ENCODE measurements at regions not wholly inside any gene's neighbourhood (a gene's known extent, or its start where the extent isn't known, plus 50 kb on each side); places are given as distances from the start of the nearest gene placed in this dataset.

GRCh38 chr1:47551971-47552528 lies 114.2 kb downstream of the FOXD2 start:
- no peaks in the 10 kb centered on the region for H3K9me3 ChIP-seq (ENCODE audit: control insufficient read depth in 1 of 2, low read length in 2 of 2)
- H3K36me3 ChIP-seq (ENCODE audit: control insufficient read depth in 1 of 2, insufficient read depth in 2 of 2, low read length in 2 of 2), result no peaks in the 10 kb centered on the region
- peaks cover 22 to 34% of the 10 kb centered on the region in 2 donors for H3K4me1 ChIP-seq (ENCODE audit: control insufficient read depth in 1 of 2, insufficient read depth in 2 of 2, low read length in 2 of 2)
- H3K4me3 ChIP-seq (ENCODE audit: low read depth in 1 of 2, low read length in 2 of 2), result no peak overlapping the region
- H3K27me3 ChIP-seq (ENCODE audit: control insufficient read depth in 1 of 2, insufficient read depth in 2 of 2, low read length in 2 of 2), result peaks cover 0 to 5% of the 10 kb centered on the region in 2 donors
- no peak overlapping the region for H3K9ac ChIP-seq (ENCODE audit: low read depth in 1 of 2, low read length in 2 of 2)
- H3K27ac ChIP-seq (ENCODE audit: low read depth, low read length), result no peak overlapping the region

GRCh38 chr1:47554082-47554481 lies 116.2 kb downstream of the FOXD2 start:
- peaks cover 28 to 38% of the 10 kb centered on the region in 2 donors for H3K4me1 ChIP-seq (ENCODE audit: control insufficient read depth in 1 of 2, insufficient read depth in 2 of 2, low read length in 2 of 2)
- H3K4me3 ChIP-seq (ENCODE audit: low read depth in 1 of 2, low read length in 2 of 2), result no peak overlapping the region
- H3K27me3 ChIP-seq (ENCODE audit: control insufficient read depth in 1 of 2, insufficient read depth in 2 of 2, low read length in 2 of 2), result peaks cover 0 to 5% of the 10 kb centered on the region in 2 donors
- no peaks in the 10 kb centered on the region for H3K9me3 ChIP-seq (ENCODE audit: control insufficient read depth in 1 of 2, low read length in 2 of 2)
- no peak overlapping the region for H3K27ac ChIP-seq (ENCODE audit: low read depth, low read length)
- H3K9ac ChIP-seq (ENCODE audit: low read depth in 1 of 2, low read length in 2 of 2), result no peak overlapping the region
- H3K36me3 ChIP-seq (ENCODE audit: control insufficient read depth in 1 of 2, insufficient read depth in 2 of 2, low read length in 2 of 2), result no peaks in the 10 kb centered on the region

- H3K4me1 ChIP-seq (ENCODE audit: control insufficient read depth in 1 of 2, insufficient read depth in 2 of 2, low read length in 2 of 2), result peaks cover 32 to 45% of the 10 kb centered on the region in 2 donors
- no peak overlapping the region for H3K27ac ChIP-seq (ENCODE audit: low read depth, low read length)
- H3K9ac ChIP-seq (ENCODE audit: low read depth in 1 of 2, low read length in 2 of 2), result no peak overlapping the region
- H3K4me3 ChIP-seq (ENCODE audit: low read depth in 1 of 2, low read length in 2 of 2), result peak overlapping the region in 1 of 2 donors; percentile 4
- H3K36me3 ChIP-seq (ENCODE audit: control insufficient read depth in 1 of 2, insufficient read depth in 2 of 2, low read length in 2 of 2), result no peaks in the 10 kb centered on the region
- H3K9me3 ChIP-seq (ENCODE audit: control insufficient read depth in 1 of 2, low read length in 2 of 2), result no peaks in the 10 kb centered on the region
- H3K27me3 ChIP-seq (ENCODE audit: control insufficient read depth in 1 of 2, insufficient read depth in 2 of 2, low read length in 2 of 2), result peaks cover 0 to 8% of the 10 kb centered on the region in 2 donors
Observed at GRCh38 chr1:47554901-47555300, 117.1 kb downstream of the FOXD2 start.

DNA sequence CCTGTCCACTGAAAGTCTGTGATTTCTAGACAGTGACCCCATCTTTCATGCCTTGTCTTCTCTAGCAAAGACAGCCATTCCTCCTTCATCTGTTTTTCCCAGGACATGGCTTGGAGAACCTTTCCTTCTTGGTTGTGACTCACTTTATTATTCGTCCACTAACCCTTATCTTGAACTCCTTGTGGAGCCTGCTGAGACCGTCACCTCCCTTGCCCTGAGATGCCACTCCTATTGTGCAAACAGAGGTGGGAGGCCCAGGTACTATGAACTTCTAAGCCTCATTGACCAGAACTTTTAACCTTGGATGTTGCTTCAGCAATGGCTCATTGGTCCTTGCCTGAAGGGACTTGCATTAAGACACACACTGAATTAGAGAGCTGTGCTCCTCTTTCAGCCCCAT lies 117.5 kb downstream of the FOXD2 start:
- Histone ChIP-seq H3K9ac (ENCODE audit: low read depth in 1 of 2, low read length in 2 of 2) (no peak overlapping the region), H3K27me3 (ENCODE audit: control insufficient read depth in 1 of 2, insufficient read depth in 2 of 2, low read length in 2 of 2) (peaks cover 0 to 9% of the 10 kb centered on the region in 2 donors), H3K36me3 (ENCODE audit: control insufficient read depth in 1 of 2, insufficient read depth in 2 of 2, low read length in 2 of 2) (no peaks in the 10 kb centered on the region), H3K27ac (ENCODE audit: low read depth, low read length) (no peak overlapping the region), H3K9me3 (ENCODE audit: control insufficient read depth in 1 of 2, low read length in 2 of 2) (no peaks in the 10 kb centered on the region), H3K4me3 (ENCODE audit: low read depth in 1 of 2, low read length in 2 of 2) (peak overlapping the region in 1 of 2 donors; percentile 4), H3K4me1 (ENCODE audit: control insufficient read depth in 1 of 2, insufficient read depth in 2 of 2, low read length in 2 of 2) (peaks cover 34 to 49% of the 10 kb centered on the region in 2 donors)

GRCh38 chr1:47555841-47556560 lies 118.2 kb downstream of the FOXD2 start:
- Histone ChIP-seq H3K9me3 (ENCODE audit: control insufficient read depth in 1 of 2, low read length in 2 of 2) (no peaks in the 10 kb centered on the region), H3K4me3 (ENCODE audit: low read depth in 1 of 2, low read length in 2 of 2) (no peak overlapping the region), H3K36me3 (ENCODE audit: control insufficient read depth in 1 of 2, insufficient read depth in 2 of 2, low read length in 2 of 2) (no peaks in the 10 kb centered on the region), H3K27me3 (ENCODE audit: control insufficient read depth in 1 of 2, insufficient read depth in 2 of 2, low read length in 2 of 2) (peaks cover 0 to 9% of the 10 kb centered on the region in 2 donors), H3K9ac (ENCODE audit: low read depth in 1 of 2, low read length in 2 of 2) (no peak overlapping the region), H3K27ac (ENCODE audit: low read depth, low read length) (no peak overlapping the region), H3K4me1 (ENCODE audit: control insufficient read depth in 1 of 2, insufficient read depth in 2 of 2, low read length in 2 of 2) (peaks cover 34 to 50% of the 10 kb centered on the region in 2 donors)

DNA sequence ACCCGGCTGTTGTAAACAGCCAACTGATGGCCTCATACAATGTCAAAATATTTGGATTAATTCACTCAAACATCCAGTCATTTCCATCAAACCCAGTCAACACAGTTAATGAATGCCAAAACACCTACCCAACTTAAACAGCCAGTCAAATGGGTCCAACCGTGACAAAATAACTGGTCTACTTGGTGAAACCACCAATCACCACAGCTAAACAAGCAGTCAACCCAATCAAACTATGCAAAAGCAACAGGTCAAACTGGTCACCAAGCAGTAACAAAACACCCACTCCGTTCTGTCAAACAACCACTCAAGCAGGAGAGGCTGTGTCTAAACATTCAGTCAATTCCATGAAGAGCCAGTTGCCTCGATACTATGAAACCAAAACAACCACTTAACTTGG lies 119.2 kb downstream of the FOXD2 start:
- Histone ChIP-seq H3K36me3 (ENCODE audit: control insufficient read depth in 1 of 2, insufficient read depth in 2 of 2, low read length in 2 of 2) (no peaks in the 10 kb centered on the region), H3K27me3 (ENCODE audit: control insufficient read depth in 1 of 2, insufficient read depth in 2 of 2, low read length in 2 of 2) (peaks cover 0 to 7% of the 10 kb centered on the region in 2 donors)

DNA sequence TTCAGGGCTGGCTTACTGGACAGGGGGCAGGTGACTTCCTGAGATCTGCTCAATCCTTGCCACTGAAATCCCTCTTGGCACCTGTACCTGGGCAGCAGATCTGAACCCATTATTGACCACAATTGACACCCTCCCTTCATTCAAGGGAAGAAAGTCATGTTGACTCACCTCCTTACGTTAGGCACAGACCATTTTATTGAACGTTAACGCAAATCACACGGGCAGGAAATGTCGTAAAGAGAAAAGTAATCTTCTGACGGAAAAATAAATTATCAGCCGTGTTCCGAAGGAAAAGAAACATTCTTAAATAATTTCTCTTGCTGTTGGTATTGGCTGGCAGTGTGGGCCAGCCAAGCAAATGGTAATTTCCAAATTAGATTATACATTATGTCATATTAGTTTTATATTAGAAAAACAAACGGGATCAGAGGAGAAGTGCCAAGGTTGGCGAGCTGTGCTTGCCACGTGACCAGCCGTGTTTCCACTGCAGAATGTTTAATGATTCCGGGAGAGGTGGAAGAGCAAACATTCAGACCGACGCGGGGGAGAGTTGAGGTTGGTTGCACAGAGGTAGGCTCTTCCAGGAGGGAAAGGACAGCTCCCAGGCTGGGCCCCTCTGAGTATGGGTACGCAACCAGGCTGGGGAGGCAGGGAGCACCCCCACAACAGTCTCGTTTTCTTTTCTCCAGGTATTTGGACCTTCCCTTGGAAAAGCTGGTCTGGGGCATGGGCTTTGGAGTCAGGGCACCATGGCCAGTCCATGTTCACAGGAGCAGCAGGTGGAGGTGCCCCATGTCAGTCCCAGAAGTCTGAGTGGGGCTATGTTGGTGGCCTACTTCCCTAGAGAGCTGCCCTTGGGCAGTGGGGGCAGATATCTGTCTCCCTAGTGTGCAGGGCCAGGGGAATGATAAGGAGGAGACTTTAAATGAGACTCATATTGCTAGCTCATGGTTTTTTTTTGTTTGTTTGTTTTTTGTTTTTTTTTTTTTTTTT lies 121.1 kb downstream of the FOXD2 start:
- peak overlapping the region; percentile 48 to 53 for H3K4me3 ChIP-seq (ENCODE audit: low read depth in 1 of 2, low read length in 2 of 2)
- no peaks in the 10 kb centered on the region for H3K36me3 ChIP-seq (ENCODE audit: control insufficient read depth in 1 of 2, insufficient read depth in 2 of 2, low read length in 2 of 2)
- peaks cover 38 to 40% of the 10 kb centered on the region in 2 donors for H3K4me1 ChIP-seq (ENCODE audit: control insufficient read depth in 1 of 2, insufficient read depth in 2 of 2, low read length in 2 of 2)
- no peaks in the 10 kb centered on the region for H3K9me3 ChIP-seq (ENCODE audit: control insufficient read depth in 1 of 2, low read length in 2 of 2)
- peak overlapping the region; percentile 11 for H3K27ac ChIP-seq (ENCODE audit: low read depth, low read length)
- peaks cover 0 to 7% of the 10 kb centered on the region in 2 donors for H3K27me3 ChIP-seq (ENCODE audit: control insufficient read depth in 1 of 2, insufficient read depth in 2 of 2, low read length in 2 of 2)
- peak overlapping the region; percentile 15 to 58 for H3K9ac ChIP-seq (ENCODE audit: low read depth in 1 of 2, low read length in 2 of 2)

More for the DNA sequence above, 119.2 kb downstream of the FOXD2 start:
- peaks cover 38 to 42% of the 10 kb centered on the region in 2 donors for H3K4me1 ChIP-seq (ENCODE audit: control insufficient read depth in 1 of 2, insufficient read depth in 2 of 2, low read length in 2 of 2)
- H3K9ac ChIP-seq (ENCODE audit: low read depth in 1 of 2, low read length in 2 of 2), result no peak overlapping the region
- H3K27ac ChIP-seq (ENCODE audit: low read depth, low read length), result no peak overlapping the region
- no peak overlapping the region for H3K4me3 ChIP-seq (ENCODE audit: low read depth in 1 of 2, low read length in 2 of 2)
- H3K9me3 ChIP-seq (ENCODE audit: control insufficient read depth in 1 of 2, low read length in 2 of 2), result no peaks in the 10 kb centered on the region

DNA sequence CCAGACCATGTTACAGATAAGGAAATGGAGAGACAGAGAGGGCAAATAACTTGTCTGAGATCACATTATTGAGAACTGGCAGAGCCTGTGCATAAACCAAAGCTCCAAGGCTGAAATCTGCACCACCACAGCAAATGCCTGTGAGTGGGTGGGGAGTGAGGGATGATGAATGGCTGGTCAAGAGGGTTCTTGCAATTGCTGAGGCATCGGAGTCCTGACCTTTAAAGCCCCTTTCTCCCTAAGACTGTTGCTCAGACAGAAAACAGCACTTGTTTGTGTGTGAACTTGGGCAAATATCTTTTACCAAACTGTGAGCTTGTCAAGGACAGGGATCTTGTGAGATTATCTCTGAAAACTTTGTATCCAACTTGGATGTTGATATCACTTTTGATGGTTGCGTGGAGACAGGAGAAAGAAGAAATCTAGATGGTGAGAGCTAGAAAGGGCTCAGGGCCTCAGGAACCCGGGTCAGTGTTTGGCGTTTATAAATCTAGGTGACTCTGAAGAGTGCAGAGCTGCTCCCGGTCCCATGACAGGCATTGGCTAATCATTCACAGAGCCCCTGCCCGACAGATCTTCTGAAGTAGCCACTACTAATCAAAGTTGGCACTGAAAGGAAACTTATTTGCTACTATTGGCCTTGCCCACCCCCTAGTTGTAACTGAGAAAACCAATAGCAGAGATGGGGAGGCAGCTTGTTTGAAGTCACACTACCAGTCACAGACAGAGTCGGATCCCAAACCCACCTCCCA lies 122.3 kb downstream of the FOXD2 start:
- Histone ChIP-seq H3K36me3 (ENCODE audit: control insufficient read depth in 1 of 2, insufficient read depth in 2 of 2, low read length in 2 of 2) (no peaks in the 10 kb centered on the region), H3K27ac (ENCODE audit: low read depth, low read length) (no peak overlapping the region), H3K9me3 (ENCODE audit: control insufficient read depth in 1 of 2, low read length in 2 of 2) (no peaks in the 10 kb centered on the region), H3K9ac (ENCODE audit: low read depth in 1 of 2, low read length in 2 of 2) (peak overlapping the region in 1 of 2 donors; percentile 34), H3K4me3 (ENCODE audit: low read depth in 1 of 2, low read length in 2 of 2) (no peak overlapping the region), H3K27me3 (ENCODE audit: control insufficient read depth in 1 of 2, insufficient read depth in 2 of 2, low read length in 2 of 2) (peaks cover 0 to 7% of the 10 kb centered on the region in 2 donors), H3K4me1 (ENCODE audit: control insufficient read depth in 1 of 2, insufficient read depth in 2 of 2, low read length in 2 of 2) (peaks cover 28 to 30% of the 10 kb centered on the region in 2 donors)

DNA sequence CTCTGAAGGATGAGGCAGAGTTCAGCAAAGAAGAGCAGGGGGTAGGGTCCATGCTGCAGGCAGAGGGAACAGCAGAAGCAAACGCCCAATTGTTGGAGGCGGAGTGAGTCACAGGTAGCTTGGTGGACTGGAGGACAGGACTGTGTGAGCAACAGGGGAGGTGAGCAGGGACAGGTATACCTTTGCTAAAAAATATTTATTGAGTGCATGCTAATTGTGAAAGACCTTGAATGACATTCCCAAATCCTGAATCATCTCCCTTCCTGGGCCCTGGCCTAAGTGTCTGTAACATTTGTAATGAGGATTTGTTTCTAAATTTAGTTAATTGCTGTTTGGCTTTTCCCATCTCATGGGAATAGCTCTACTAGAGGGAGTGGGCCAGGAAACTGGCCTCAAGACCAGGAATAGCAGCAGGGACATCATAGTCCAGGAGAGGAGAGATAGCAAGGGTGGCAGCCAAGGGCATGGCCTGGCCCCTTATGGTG lies 123.7 kb downstream of the FOXD2 start:
- H3K4me3 ChIP-seq (ENCODE audit: low read depth in 1 of 2, low read length in 2 of 2), result no peak overlapping the region
- no peak overlapping the region for H3K9ac ChIP-seq (ENCODE audit: low read depth in 1 of 2, low read length in 2 of 2)
- no peaks in the 10 kb centered on the region for H3K9me3 ChIP-seq (ENCODE audit: control insufficient read depth in 1 of 2, low read length in 2 of 2)
- H3K27ac ChIP-seq (ENCODE audit: low read depth, low read length), result no peak overlapping the region
- H3K36me3 ChIP-seq (ENCODE audit: control insufficient read depth in 1 of 2, insufficient read depth in 2 of 2, low read length in 2 of 2), result no peaks in the 10 kb centered on the region
- H3K4me1 ChIP-seq (ENCODE audit: control insufficient read depth in 1 of 2, insufficient read depth in 2 of 2, low read length in 2 of 2), result peaks cover 16 to 18% of the 10 kb centered on the region in 2 donors
- H3K27me3 ChIP-seq (ENCODE audit: control insufficient read depth in 1 of 2, insufficient read depth in 2 of 2, low read length in 2 of 2), result peaks cover 0 to 7% of the 10 kb centered on the region in 2 donors
